ENCODE measurements at regions not wholly inside any gene's neighbourhood (a gene's known extent, or its start where the extent isn't known, plus 50 kb on each side); places are given as distances from the start of the nearest gene placed in this dataset.

- TF ChIP-seq, protein P1, sequence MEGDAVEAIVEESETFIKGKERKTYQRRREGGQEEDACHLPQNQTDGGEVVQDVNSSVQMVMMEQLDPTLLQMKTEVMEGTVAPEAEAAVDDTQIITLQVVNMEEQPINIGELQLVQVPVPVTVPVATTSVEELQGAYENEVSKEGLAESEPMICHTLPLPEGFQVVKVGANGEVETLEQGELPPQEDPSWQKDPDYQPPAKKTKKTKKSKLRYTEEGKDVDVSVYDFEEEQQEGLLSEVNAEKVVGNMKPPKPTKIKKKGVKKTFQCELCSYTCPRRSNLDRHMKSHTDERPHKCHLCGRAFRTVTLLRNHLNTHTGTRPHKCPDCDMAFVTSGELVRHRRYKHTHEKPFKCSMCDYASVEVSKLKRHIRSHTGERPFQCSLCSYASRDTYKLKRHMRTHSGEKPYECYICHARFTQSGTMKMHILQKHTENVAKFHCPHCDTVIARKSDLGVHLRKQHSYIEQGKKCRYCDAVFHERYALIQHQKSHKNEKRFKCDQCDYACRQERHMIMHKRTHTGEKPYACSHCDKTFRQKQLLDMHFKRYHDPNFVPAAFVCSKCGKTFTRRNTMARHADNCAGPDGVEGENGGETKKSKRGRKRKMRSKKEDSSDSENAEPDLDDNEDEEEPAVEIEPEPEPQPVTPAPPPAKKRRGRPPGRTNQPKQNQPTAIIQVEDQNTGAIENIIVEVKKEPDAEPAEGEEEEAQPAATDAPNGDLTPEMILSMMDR (IDR thresholded peaks at IDR 0.05): no peak
- no peak for TF ChIP-seq EZH2 (IDR thresholded peaks at IDR 0.05; ENCODE audit: borderline replicate concordance, insufficient read depth, low read depth, low read length, poor library complexity, severe bottlenecking)
Observed at GRCh38 chr11:28743061-28743550, 634.9 kb downstream of the METTL15 start.

Data from B cell (primary cell).